IMR-90 (cell line): ENCODE measurements at regions not wholly inside any gene's neighbourhood (a gene's known extent, or its start where the extent isn't known, plus 50 kb on each side); places are given as distances from the start of the nearest gene placed in this dataset.

Experiments
- ATAC-seq: fragments of 200-7000 bp; cut with Tn5 transposase; 2 replicates; pipeline ENCODE4 v1.9.1; 2020; ENCODE audit warnings: low read depth, mild to moderate bottlenecking, moderate library complexity
- BruUV-seq: library from RNA; stranded (reverse); fragments of 400-500 nt; replicated peaks from 2 replicates; lab custom pipeline; 2021; lab: Mats Ljungman, UMichigan
- CTCF ChIA-PET: fragments of 300-600 bp; formaldehyde crosslinking; extraction: SDS; loops from one replicate; lab custom pipeline; 2021; ENCODE audit warnings: antibody characterized with exemption; lab: Yijun Ruan, JAX
- POLR2A ChIA-PET: fragments of 300-600 bp; sonication (Branson Sonifier 250); formaldehyde crosslinking; loops from one replicate; lab custom pipeline; 2022; ENCODE audit warnings: antibody characterized with exemption; ENCODE audit not compliant: unreplicated experiment; lab: Charles Lee
- DNase-seq: peaks from one replicate; pipeline ENCODE4 v3.0.0; 2013
- H2AFZ ChIP-seq: replicated peaks from 2 replicates; pipeline ENCODE3; 2013; ENCODE audit warnings: low read length, mild to moderate bottlenecking; ENCODE audit not compliant: poor library complexity
- H2AK5ac ChIP-seq: 2 replicates; pipeline ENCODE4 v1.6.1; 2013; ENCODE audit warnings: low read depth, low read length, inconsistent platforms
- H2AK9ac ChIP-seq: replicated peaks from 2 replicates; pipeline ENCODE3; 2013; ENCODE audit warnings: mild to moderate bottlenecking, low read depth, low read length, moderate library complexity; ENCODE audit not compliant: poor library complexity
- H2BK120ac ChIP-seq: 2 replicates; pipeline ENCODE4 v1.6.1; 2013; ENCODE audit warnings: low read depth, low read length, inconsistent platforms
- H2BK15ac ChIP-seq: 3 replicates; pipeline ENCODE4 v1.6.1; 2013; ENCODE audit warnings: low read depth, low read length, inconsistent platforms
- H2BK20ac ChIP-seq: 2 replicates; pipeline ENCODE4 v1.6.1; 2013; ENCODE audit warnings: low read depth, mild to moderate bottlenecking, inconsistent platforms, low read length, moderate library complexity
- H2BK5ac ChIP-seq: 2 replicates; pipeline ENCODE4 v1.6.1; 2013; ENCODE audit warnings: mild to moderate bottlenecking, low read depth, low read length, inconsistent platforms; ENCODE audit not compliant: poor library complexity, severe bottlenecking
- H3K14ac ChIP-seq: replicated peaks from 2 replicates; pipeline ENCODE4 v1.6.1; 2013; ENCODE audit warnings: low read depth, low read length, inconsistent platforms
- H3K18ac ChIP-seq: 2 replicates; pipeline ENCODE4 v1.6.1; 2013; ENCODE audit warnings: low read depth, low read length, control low read depth
- H3K23ac ChIP-seq: 2 replicates; pipeline ENCODE4 v1.6.1; 2013; ENCODE audit warnings: low read depth, low read length, inconsistent platforms
- H3K27ac ChIP-seq: 2 replicates; pipeline ENCODE4 v1.5.1; 2013; ENCODE audit warnings: mild to moderate bottlenecking, control low read depth, low read length; ENCODE audit not compliant: insufficient read depth
- H3K27me3 ChIP-seq: 2 replicates; pipeline ENCODE4 v1.6.1; 2013; ENCODE audit warnings: low read length; ENCODE audit not compliant: control insufficient read depth, insufficient read depth
- H3K36me3 ChIP-seq: 2 replicates; pipeline ENCODE4 v1.6.1; 2013; ENCODE audit warnings: low read length, mixed read lengths; ENCODE audit not compliant: control insufficient read depth, insufficient read depth
- H3K4ac ChIP-seq: 2 replicates; pipeline ENCODE4 v1.6.1; 2013; ENCODE audit warnings: low read depth, low read length, inconsistent platforms
- H3K4me1 ChIP-seq: 2 replicates; pipeline ENCODE4 v1.6.1; 2013; ENCODE audit warnings: low read length, mixed read lengths; ENCODE audit not compliant: control insufficient read depth, insufficient read depth
- H3K4me2 ChIP-seq: 2 replicates; pipeline ENCODE4 v1.6.1; 2013; ENCODE audit warnings: low read depth, mild to moderate bottlenecking, control low read depth, low read length, moderate library complexity
- H3K4me3 ChIP-seq: 2 replicates; pipeline ENCODE4 v1.5.1; 2013; ENCODE audit warnings: low read depth, mild to moderate bottlenecking, control low read depth, low read length, moderate library complexity; ENCODE audit not compliant: insufficient read depth
- H3K56ac ChIP-seq: 2 replicates; pipeline ENCODE4 v1.6.1; 2013; ENCODE audit warnings: low read length, inconsistent platforms; ENCODE audit not compliant: insufficient read depth; ENCODE audit errors: extremely low read depth
- H3K79me1 ChIP-seq, 2 experiments: 2 replicates each; pipeline ENCODE4 v1.6.1; 2013; ENCODE audit warnings: low read length in 2 of 2, inconsistent platforms in 1 of 2, low read depth in 1 of 2
- H3K9ac ChIP-seq: 2 replicates; pipeline ENCODE4 v1.6.1; 2013; ENCODE audit warnings: low read depth, low read length, control low read depth
- H3K9me1 ChIP-seq: 2 replicates; pipeline ENCODE4 v1.6.1; 2013; ENCODE audit warnings: low read length, inconsistent platforms; ENCODE audit not compliant: insufficient read depth
- H3K9me3 ChIP-seq: 2 replicates; pipeline ENCODE4 v1.6.1; 2013; ENCODE audit warnings: low read length; ENCODE audit not compliant: control insufficient read depth, insufficient read depth
- H4K20me1 ChIP-seq: 2 replicates; pipeline ENCODE4 v1.6.1; 2013; ENCODE audit warnings: low read length, inconsistent platforms; ENCODE audit not compliant: insufficient read depth
- H4K5ac ChIP-seq: 2 replicates; pipeline ENCODE4 v1.6.1; 2013; ENCODE audit warnings: mild to moderate bottlenecking, low read depth, low read length, control low read depth
- H4K8ac ChIP-seq, 2 experiments: 2 replicates each; pipeline ENCODE4 v1.6.1; 2013; ENCODE audit warnings: low read depth in 2 of 2, low read length in 2 of 2, control low read depth in 1 of 2, inconsistent platforms in 1 of 2
- H4K91ac ChIP-seq: 2 replicates; pipeline ENCODE4 v1.6.1; 2013; ENCODE audit warnings: low read depth, low read length, inconsistent platforms; ENCODE audit not compliant: insufficient read depth
- MXI1 ChIP-seq: IDR thresholded peaks from 2 replicates; pipeline ENCODE4 v1.6.1; 2012; ENCODE audit warnings: low read depth, mild to moderate bottlenecking, low read length, moderate library complexity, borderline replicate concordance
- WGBS, 2 experiments: methylation state at CpG; one replicate each; pipeline versions ENCODE4 v1.1.5 to v1.1.7; 2013; ENCODE audit warnings: missing lambda C conversion rate in 2 of 2; ENCODE audit not compliant: insufficient read length in 1 of 2; ENCODE audit errors: extremely low coverage in 2 of 2; 5-methylcytosine and 5-hydroxymethylcytosine counted together
- dilution Hi-C: fragments of 300-500 bp; cut with HindIII; formaldehyde crosslinking; loops from one replicate; pipeline ENCODE4 v1.14.3; 2018; ENCODE audit warnings: low sequenced_read_pairs; ENCODE audit not compliant: unreplicated experiment
- in situ Hi-C: fragments of 300-500 bp; cut with MboI; formaldehyde crosslinking; loops from 3 replicates; pipeline ENCODE4 v1.14.3; 2019; ENCODE audit warnings: low sequenced_read_pairs, inconsistent platforms, mixed read lengths
- intact Hi-C: fragments of 100-400 bp; cut with micrococcal nuclease; formaldehyde crosslinking; loops from 2 replicates; pipeline ENCODE4 v1.10.0; 2022

- Histone ChIP-seq H4K8ac (no peak overlapping the region), H3K18ac (no peak overlapping the region), H2BK120ac (no peak overlapping the region), H3K9me1 (no peaks in the 10 kb centered on the region), H2BK20ac (no peak overlapping the region), H3K23ac (no peak overlapping the region), H3K79me1 (no peaks in the 10 kb centered on the region), H3K4me1 (no peaks in the 10 kb centered on the region), H3K14ac (no peak overlapping the region), H2BK15ac (no peak overlapping the region), H2AK5ac (no peak overlapping the region), H3K36me3 (no peaks in the 10 kb centered on the region), H3K4ac (no peak overlapping the region), H3K27ac (no peak overlapping the region), H3K9ac (no peak overlapping the region), H4K5ac (no peak overlapping the region), H4K91ac (no peak overlapping the region), H4K20me1 (no peaks in the 10 kb centered on the region), H3K27me3 (peaks cover 3% of the 10 kb centered on the region), H3K4me2 (no peak overlapping the region), H2BK5ac (no peak overlapping the region), H2AK9ac (peak overlapping the region; percentile 55), H3K4me3 (no peak overlapping the region), H3K9me3 (peaks cover 3% of the 10 kb centered on the region; the same call in 1 of the 2 replicates), H3K56ac (no peak overlapping the region), H2AFZ (no peak overlapping the region)
- CTCF ChIA-PET = no interaction called here
- no peak for TF ChIP-seq MXI1
- in situ Hi-C loops = no loop called here
- WGBS, 2 experiments = 82% methylated on average over 3 of the region's 5 CpGs; no CpG with 5 or more reads in 1 of the 2 experiments
- DNase-seq (no peak), ATAC-seq (no peak)
- dilution Hi-C loops = no loop called here
- intact Hi-C loops = no loop called here
- POLR2A ChIA-PET = no interaction called here
- no TSS peak for BruUV-seq
These were observed 157.6 kb downstream of the LPIN1 start for GRCh38 chr2:11904029-11904428.
